HepG2 (cell line): ENCODE measurements at regions not wholly inside any gene's neighbourhood (a gene's known extent, or its start where the extent isn't known, plus 50 kb on each side); places are given as distances from the start of the nearest gene placed in this dataset.
A peak's percentile ranks its signal among the peaks of the same experiment; 100 is the strongest.

Experiments used
- GLI4 ChIP-seq: sonication (generic); formaldehyde crosslinking; IDR thresholded peaks from 2 replicates; pipeline ENCODE4 v1.5.1; 2020; ENCODE audit warnings: missing genetic modification reagents, mild to moderate bottlenecking, moderate library complexity, borderline replicate concordance
- GLMP ChIP-seq: sonication (generic); formaldehyde crosslinking; IDR thresholded peaks from 2 replicates; pipeline ENCODE4 v1.9.0; 2021; ENCODE audit warnings: missing genetic modification reagents, mild to moderate bottlenecking, borderline replicate concordance
- HOMEZ ChIP-seq: IDR thresholded peaks from 2 replicates; pipeline ENCODE4 v1.6.1; 2016; ENCODE audit warnings: low read depth
- KLF15 ChIP-seq: sonication (generic); formaldehyde crosslinking; IDR thresholded peaks from 2 replicates; pipeline ENCODE4 v1.8.1; 2023; ENCODE audit warnings: borderline replicate concordance, mild to moderate bottlenecking, inconsistent platforms, missing genetic modification reagents, mixed read lengths
- MAFF ChIP-seq: IDR thresholded peaks from 2 replicates; pipeline ENCODE4 v1.6.1; 2011; ENCODE audit warnings: low read depth, low read length, improper control_type of control experiment
- ONECUT2 ChIP-seq: sonication (generic); formaldehyde crosslinking; IDR thresholded peaks from 2 replicates; pipeline ENCODE4 v1.4.0; 2020; ENCODE audit warnings: missing genetic modification reagents
- REST ChIP-seq, 2 experiments: IDR thresholded peaks; 2 replicates each; pipeline ENCODE4 v1.6.1; 2011 to 2012; ENCODE audit warnings: low read length in 2 of 2, borderline replicate concordance in 1 of 2, low read depth in 1 of 2, mild to moderate bottlenecking in 1 of 2, moderate library complexity in 1 of 2
- SOX5 ChIP-seq: IDR thresholded peaks from 2 replicates; pipeline ENCODE4 v1.6.1; 2016; ENCODE audit warnings: borderline replicate concordance
- TBX2 ChIP-seq: sonication (generic); formaldehyde crosslinking; IDR thresholded peaks from 2 replicates; pipeline ENCODE4 v1.5.0; 2020; ENCODE audit warnings: missing genetic modification reagents, mild to moderate bottlenecking, borderline replicate concordance
- THAP9 ChIP-seq: sonication (generic); formaldehyde crosslinking; IDR thresholded peaks from 2 replicates; pipeline ENCODE4; 2020; ENCODE audit warnings: missing genetic modification reagents, mild to moderate bottlenecking, borderline replicate concordance
- ZBED4 ChIP-seq: sonication (generic); formaldehyde crosslinking; IDR thresholded peaks from 2 replicates; pipeline ENCODE4 v1.4.0; 2020; ENCODE audit warnings: missing genetic modification reagents, borderline replicate concordance
- ZNF282 ChIP-seq: fragments of 450-650 bp; IDR thresholded peaks from 2 replicates; pipeline ENCODE4 v1.6.1; 2018; ENCODE audit not compliant: partially characterized antibody
- ZNF34 ChIP-seq: sonication (generic); formaldehyde crosslinking; IDR thresholded peaks from 2 replicates; pipeline ENCODE4 v1.4.0; 2020; ENCODE audit warnings: mild to moderate bottlenecking, missing genetic modification reagents, borderline replicate concordance
- ZNF678 ChIP-seq: sonication (generic); formaldehyde crosslinking; IDR thresholded peaks from 2 replicates; pipeline ENCODE4 v1.4.0; 2020; ENCODE audit warnings: mild to moderate bottlenecking, missing genetic modification reagents
- TF ChIP-seq, protein P1 (sequence below): sonication (generic); formaldehyde crosslinking; IDR thresholded peaks from 2 replicates; pipeline ENCODE4 v1.8.1; 2023; ENCODE audit warnings: mild to moderate bottlenecking, moderate library complexity, missing genetic modification reagents

DNA sequence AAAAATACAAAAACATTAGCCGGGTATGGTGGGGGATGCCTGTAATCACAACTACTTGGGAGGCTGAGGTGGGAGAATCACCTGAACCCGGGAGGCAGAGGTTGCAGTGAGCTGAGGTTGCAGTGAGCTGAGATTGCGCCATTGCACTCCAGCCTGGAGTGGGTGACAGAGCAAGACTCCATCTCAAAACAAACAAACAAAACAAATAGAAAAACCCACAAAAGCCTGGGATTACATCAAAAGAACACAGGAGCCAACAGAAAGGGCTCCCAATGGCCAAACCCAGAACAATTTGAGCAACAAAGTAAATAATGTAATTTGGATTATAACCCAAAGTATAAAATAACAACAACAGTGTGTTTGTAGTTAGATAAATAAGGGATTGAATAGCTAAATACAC lies 159.8 kb downstream of the UXS1 start (continued):
- TF ChIP-seq THAP9 (CRISPR knock-in tag) (no peak), ONECUT2 (CRISPR knock-in tag) (no peak), ZNF678 (no peak), GLI4 (CRISPR knock-in tag) (no peak), REST (IDR thresholded peaks at IDR 0.05; ENCODE audit: borderline replicate concordance in 1 of 2, low read depth in 1 of 2, low read length in 2 of 2) (peak in 1 of 2 experiments; percentile 41; a peak in 1 of 4 replicates), HOMEZ (CRISPR knock-in tag) (no peak), GLMP (CRISPR knock-in tag) (no peak), ZNF34 (no peak), ZBED4 (peak; percentile 61; the same call in 1 of the 2 replicates), ZNF282 (no peak), SOX5 (CRISPR knock-in tag) (peak; percentile 80), KLF15 (CRISPR knock-in tag) (no peak), TBX2 (CRISPR knock-in tag) (peak; percentile 45; the same call in 1 of the 2 replicates), MAFF (peak; percentile 8; the same call in 1 of the 2 replicates)
- TF ChIP-seq, protein P1, sequence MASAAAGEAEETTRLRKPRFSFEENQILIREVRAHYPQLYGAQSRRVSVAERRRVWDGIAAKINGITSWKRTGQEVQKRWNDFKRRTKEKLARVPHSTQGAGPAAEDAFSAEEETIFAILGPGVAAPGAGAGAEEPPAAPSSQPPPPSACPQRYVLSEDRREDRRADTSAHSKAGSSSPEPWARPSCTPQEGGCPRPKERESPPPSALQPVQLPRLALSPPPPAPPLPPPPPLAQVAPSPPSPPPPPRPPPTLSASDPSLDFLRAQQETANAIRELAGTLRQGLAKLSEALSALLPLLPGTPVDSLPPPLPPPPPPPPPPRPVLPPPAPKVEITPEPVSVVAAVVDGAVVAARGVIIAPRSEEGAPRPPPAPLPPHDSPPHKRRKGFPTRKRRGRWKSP (CRISPR knock-in tag): peak; percentile 83; the same call in 1 of the 2 replicates
